C4-2B (cell line): ENCODE measurements at regions not wholly inside any gene's neighbourhood (a gene's known extent, or its start where the extent isn't known, plus 50 kb on each side); places are given as distances from the start of the nearest gene placed in this dataset.

Experiments used
- CTCF ChIP-seq: fragments of 450-650 bp; conservative IDR thresholded peaks from 2 replicates; pipeline ENCODE4 v1.5.1; 2017; ENCODE audit warnings: mild to moderate bottlenecking
- ZFX ChIP-seq: fragments of 450-650 bp; IDR thresholded peaks from 2 replicates; pipeline ENCODE4 v1.6.1; 2017

DNA sequence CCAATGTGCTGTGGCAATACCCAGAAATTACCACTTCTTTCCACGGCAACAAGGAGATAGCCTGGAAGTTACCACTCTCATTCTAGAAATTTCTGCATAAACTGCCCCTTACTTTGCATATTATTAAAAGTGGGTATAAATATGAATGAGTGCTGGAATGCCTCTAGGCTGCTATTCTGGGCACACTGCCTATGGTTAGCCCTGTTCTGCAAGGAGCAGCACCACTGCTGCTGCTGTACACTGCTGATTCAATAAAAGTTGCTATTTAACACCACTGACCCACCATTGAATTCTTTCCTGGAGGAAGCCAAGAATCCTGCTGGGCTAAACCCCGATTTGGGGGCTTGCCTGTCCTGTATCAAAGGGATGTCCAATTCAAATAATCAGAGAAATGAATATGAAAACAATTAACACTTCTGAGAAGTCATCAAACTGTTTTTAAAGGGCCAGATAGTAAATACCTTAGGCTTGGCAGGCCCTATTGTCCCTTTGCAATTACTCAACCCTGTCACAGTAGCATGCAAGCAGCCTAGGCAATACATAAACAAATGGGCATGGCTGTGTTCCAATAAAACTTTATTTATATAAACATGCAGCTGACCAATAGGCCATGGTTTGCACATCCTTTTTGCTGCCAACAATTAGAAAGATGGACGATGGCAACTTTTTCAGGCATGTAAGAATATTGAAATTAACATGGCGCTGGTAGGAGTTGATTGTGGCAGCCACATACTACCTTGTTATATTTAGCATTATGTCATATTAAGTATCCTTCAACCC is 369.4 kb upstream of the B3GALT2 start:
- no peak for TF ChIP-seq CTCF
- TF ChIP-seq ZFX: no peak
